Lower leg skin (tissue), 4 donors: ENCODE measurements at regions not wholly inside any gene's neighbourhood (a gene's known extent, or its start where the extent isn't known, plus 50 kb on each side); places are given as distances from the start of the nearest gene placed in this dataset.
"Not testable (repeated sequence)": the region's sequence is repeated elsewhere in the genome, so short reads cannot be mapped to it uniquely, and the experiment has no call there.

Experiments
- DNase-seq, 2 donors: peaks; one replicate each; pipeline ENCODE4 v3.0.0-alpha.2; 2019; ENCODE audit warnings: low spot score in 2 of 2
- H3K4me3 ChIP-seq: fragments of 200-600 bp; sonication (generic); 2 replicates; pipeline ENCODE4 v1.5.1; 2017; ENCODE audit warnings: mild to moderate bottlenecking, low read depth; ENCODE audit not compliant: poor library complexity, severe bottlenecking
- CTCF ChIP-seq, 3 donors: fragments of 450-650 bp; IDR thresholded peaks; one replicate each; pipeline ENCODE4 v1.5.1; 2016; ENCODE audit warnings: antibody characterized with exemption in 3 of 3, mild to moderate bottlenecking in 3 of 3, moderate library complexity in 2 of 3
- POLR2A ChIP-seq, 2 donors: fragments of 450-650 bp; IDR thresholded peaks; one replicate each; pipeline ENCODE4 v1.6.1; 2016 to 2017; ENCODE audit warnings: antibody characterized with exemption in 2 of 2, mild to moderate bottlenecking in 1 of 2, moderate library complexity in 1 of 2
- WGBS, 2 donors: methylation state at CpG; one replicate each; pipeline ENCODE4 v1.1.5; 2018; 5-methylcytosine and 5-hydroxymethylcytosine counted together
- intact Hi-C: fragments of 100-400 bp; cut with DNase I; formaldehyde crosslinking; loops from one replicate; pipeline ENCODE4 v1.15.0; 2023; ENCODE audit warnings: low total_unique reads

GRCh38 chr3:73257186-73257585 lies 195.7 kb downstream of the EBLN2 start:
- TF ChIP-seq POLR2A (IDR thresholded peaks at IDR 0.05) (no peak), CTCF (IDR thresholded peaks at IDR 0.05) (no peak)
- no peak for DNase-seq
- no peak overlapping the region for H3K4me3 ChIP-seq
- intact Hi-C loops = no loop called here
- 76 to 79% methylated on average over 4 of the region's 4 CpGs for WGBS, 2 donors

DNA sequence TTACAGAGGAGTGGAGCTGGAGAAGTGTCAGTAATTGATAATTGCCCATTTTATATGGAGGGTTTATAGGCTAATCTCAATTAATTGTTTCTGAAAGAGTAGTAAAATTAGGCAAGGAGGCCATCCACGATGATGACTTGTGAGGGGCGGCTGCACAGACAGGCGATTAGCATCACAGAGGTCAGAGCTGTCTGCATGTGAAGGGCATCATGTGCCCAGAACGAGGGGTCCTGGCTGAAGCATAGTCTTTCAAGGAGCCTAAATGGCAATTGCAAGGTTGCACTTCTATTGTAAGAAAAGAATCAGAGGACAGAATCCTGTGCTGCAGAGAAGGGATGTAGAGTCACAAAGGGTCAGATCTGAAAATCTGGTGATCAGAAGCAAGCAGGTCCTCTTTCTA lies 196.6 kb downstream of the EBLN2 start:
- no peak for DNase-seq
- H3K4me3 ChIP-seq = no peak overlapping the region
- WGBS, 2 donors = 86 to 87% methylated on average over 4 of the region's 4 CpGs
- intact Hi-C loops = no loop called here
- TF ChIP-seq CTCF (IDR thresholded peaks at IDR 0.05) (no peak), POLR2A (IDR thresholded peaks at IDR 0.05) (no peak)

- DNase-seq = no peak
- WGBS, 2 donors = 72 to 89% methylated on average over 2 of the region's 2 CpGs
- H3K4me3 ChIP-seq = no peak overlapping the region
- no peak for TF ChIP-seq CTCF (IDR thresholded peaks at IDR 0.05)
- intact Hi-C loops = no loop called here
These were observed 197.8 kb downstream of the EBLN2 start for GRCh38 chr3:73259291-73259690.

DNA sequence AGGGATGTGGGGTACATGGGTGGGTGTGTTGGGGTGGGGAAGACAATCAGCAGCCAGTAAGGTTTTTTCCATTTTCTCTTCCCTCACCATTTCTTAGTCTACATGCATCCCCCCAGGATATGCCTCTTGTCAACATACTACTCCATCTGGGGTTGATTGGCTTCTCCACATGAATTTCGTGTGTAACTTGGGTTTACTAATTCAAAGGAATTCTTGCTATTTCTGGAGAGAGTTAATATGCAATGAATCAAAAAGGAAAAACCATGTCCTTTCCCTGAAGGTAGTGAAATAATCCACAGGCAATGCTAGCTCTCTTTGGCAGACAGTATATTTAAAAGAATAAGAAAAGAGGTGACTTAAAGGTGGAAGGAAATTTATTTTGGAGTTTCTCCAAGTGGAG lies 198.4 kb downstream of the EBLN2 start:
- TF ChIP-seq CTCF (IDR thresholded peaks at IDR 0.05) (no peak), POLR2A (IDR thresholded peaks at IDR 0.05) (no peak)
- WGBS, 2 donors = 20% methylated on average over 1 of the region's 1 CpG
- DNase-seq = no peak
- intact Hi-C loops = no loop called here
- H3K4me3 ChIP-seq = no peak overlapping the region

DNA sequence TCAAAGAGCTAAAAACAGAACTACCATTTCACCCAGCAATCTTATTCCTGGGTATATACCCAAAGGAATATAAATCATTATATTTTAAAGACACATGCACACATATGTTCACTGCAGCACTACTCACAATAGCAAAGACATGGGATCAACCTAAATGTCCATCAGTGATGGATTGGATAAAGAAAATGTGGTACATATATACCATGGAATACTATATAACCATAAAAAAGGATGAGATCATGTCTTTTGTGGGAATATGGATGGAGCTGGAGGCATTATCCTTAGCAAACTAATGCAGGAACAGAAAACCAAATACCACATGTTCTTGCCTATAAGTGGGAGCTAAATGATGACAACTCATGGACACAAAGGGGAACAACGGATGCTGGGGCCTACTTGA lies 205.1 kb downstream of the EBLN2 start:
- WGBS, 2 donors = 100% methylated on average over 1 of the region's 1 CpG
- H3K4me3 ChIP-seq, DNase-seq, intact Hi-C loops: not testable (repeated sequence)

DNA sequence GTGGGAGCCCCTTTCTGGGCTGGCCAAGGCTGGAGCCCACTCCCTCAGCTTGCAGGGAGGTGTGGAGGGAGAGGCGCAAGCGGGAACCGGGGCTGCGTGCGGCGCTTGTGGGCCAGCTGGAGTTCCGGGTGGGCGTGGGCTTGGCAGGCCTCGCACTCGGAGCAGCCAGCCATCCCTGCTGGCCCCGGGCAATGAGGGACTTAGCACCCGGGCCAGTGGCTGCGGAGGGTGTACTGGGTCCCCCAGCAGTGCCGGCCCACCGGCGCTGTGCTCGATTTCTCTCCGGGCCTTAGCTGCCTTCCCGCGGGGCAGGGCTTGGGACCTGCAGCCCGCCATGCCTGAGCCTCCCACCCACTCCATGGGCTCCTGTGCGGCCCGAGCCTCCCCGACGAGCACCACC lies 207.7 kb downstream of the EBLN2 start:
- DNase-seq, intact Hi-C loops, H3K4me3 ChIP-seq: not testable (repeated sequence)
- 87 to 92% methylated on average over 9 to 25 of the region's 25 CpGs for WGBS, 2 donors

DNA sequence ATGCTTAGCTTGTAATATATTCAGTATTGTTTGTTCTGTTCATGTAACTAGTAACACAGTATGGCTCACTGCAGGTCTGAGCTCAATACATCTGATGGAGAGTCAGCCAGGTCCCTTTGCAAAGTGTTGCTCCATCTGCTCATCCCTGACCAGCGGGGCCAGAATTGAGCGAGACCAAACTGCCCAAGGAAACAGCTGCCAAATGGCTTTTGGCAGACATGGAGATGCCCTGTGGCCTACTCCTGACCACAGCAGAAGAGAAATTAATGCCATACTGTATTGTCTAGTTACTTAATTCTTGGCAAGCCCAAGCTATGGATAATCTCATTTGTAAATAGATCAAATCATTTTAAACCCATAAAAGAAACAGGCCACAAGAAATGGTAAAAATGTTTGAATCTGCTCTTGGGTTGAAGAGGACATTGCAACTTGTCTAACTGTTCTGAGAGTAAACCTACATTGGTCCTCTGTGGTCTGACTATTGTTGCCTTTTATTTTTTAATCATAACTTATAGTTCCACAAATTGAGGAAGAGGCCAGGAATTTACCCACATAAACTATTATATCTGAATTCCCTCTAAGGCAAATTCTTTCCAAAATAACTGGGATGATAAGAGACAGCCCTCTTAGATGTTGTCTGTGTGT lies 209.5 kb downstream of the EBLN2 start:
- DNase-seq = no peak
- WGBS, 2 donors = 55 to 69% methylated on average over 2 of the region's 2 CpGs
- TF ChIP-seq CTCF (IDR thresholded peaks at IDR 0.05) (no peak), POLR2A (IDR thresholded peaks at IDR 0.05) (no peak)
- H3K4me3 ChIP-seq = no peak overlapping the region
- intact Hi-C loops = no loop called here
